Activated B cell treated with CpG ODN at 0.5 μM for 24 hours (primary cell): ENCODE measurements at regions not wholly inside any gene's neighbourhood (a gene's known extent, or its start where the extent isn't known, plus 50 kb on each side); places are given as distances from the start of the nearest gene placed in this dataset.

Source experiments
- ATAC-seq: fragments of 200-7000 bp; cut with Tn5 transposase; one replicate; pipeline ENCODE4 v1.10.0; 2021; ENCODE audit warnings: low read depth, mild to moderate bottlenecking, moderate library complexity
- CTCF ChIA-PET: fragments of 350-600 bp; sonication (Branson Sonifier 250); formaldehyde crosslinking; loops from one replicate; lab custom pipeline; 2021; ENCODE audit warnings: antibody characterized with exemption; lab: Charles Lee
- POLR2A ChIA-PET: fragments of 350-600 bp; sonication (Branson Sonifier 250); formaldehyde crosslinking; loops from one replicate; lab custom pipeline; 2021; ENCODE audit warnings: antibody characterized with exemption; lab: Charles Lee
- DNase-seq: peaks from one replicate; pipeline ENCODE4 v3.0.0; 2022
- H3K27ac Mint-ChIP-seq: one replicate; pipeline ENCODE4 v1.8.0; 2020; ENCODE audit warnings: mixed read lengths
- H3K27me3 Mint-ChIP-seq: one replicate; pipeline ENCODE4 v1.8.0; 2021; ENCODE audit warnings: mixed read lengths
- H3K36me3 Mint-ChIP-seq: one replicate; pipeline ENCODE4 v1.8.0; 2021; ENCODE audit warnings: low read depth, mixed read lengths
- H3K4me1 Mint-ChIP-seq: one replicate; pipeline ENCODE4 v1.8.0; 2021; ENCODE audit warnings: mixed read lengths
- H3K4me3 Mint-ChIP-seq: one replicate; pipeline ENCODE4 v1.8.0; 2020; ENCODE audit warnings: mild to moderate bottlenecking, mixed read lengths
- H3K9me3 Mint-ChIP-seq: one replicate; pipeline ENCODE4 v1.8.0; 2020; ENCODE audit warnings: mixed read lengths
- CTCF ChIP-seq: fragments of 200-600 bp; IDR thresholded peaks from one replicate; pipeline ENCODE4 v1.8.0; 2022; ENCODE audit warnings: antibody characterized with exemption, mild to moderate bottlenecking
- intact Hi-C: fragments of 100-400 bp; cut with micrococcal nuclease; formaldehyde crosslinking; loops from one replicate; pipeline ENCODE4 v1.15.1; 2024

GRCh38 chr14:62144863-62145262 lies 382.6 kb downstream of the SNAPC1 start:
- TF ChIP-seq CTCF: no peak
- H3K4me1 Mint-ChIP-seq: no peaks in the 10 kb centered on the region
- H3K36me3 Mint-ChIP-seq: no peaks in the 10 kb centered on the region
- H3K27me3 Mint-ChIP-seq: peaks cover 23% of the 10 kb centered on the region
- H3K27ac Mint-ChIP-seq: no peak overlapping the region
- intact Hi-C loops: no loop called here
- ATAC-seq (no peak), DNase-seq (no peak)
- ChIA-PET CTCF (no interaction called here), POLR2A (no interaction called here)
- peaks cover 24% of the 10 kb centered on the region for H3K9me3 Mint-ChIP-seq
- H3K4me3 Mint-ChIP-seq: no peak overlapping the region

GRCh38 chr14:62146030-62146429 lies 383.8 kb downstream of the SNAPC1 start:
- POLR2A ChIA-PET: no interaction called here

GRCh38 chr14:62156052-62156451 lies 393.8 kb downstream of the SNAPC1 start:
- intact Hi-C loops: no loop called here
- ChIA-PET CTCF (no interaction called here), POLR2A (no interaction called here)
- Mint-ChIP-seq H3K27ac (no peak overlapping the region), H3K4me3 (no peak overlapping the region), H3K27me3 (peaks cover 22% of the 10 kb centered on the region), H3K9me3 (no peaks in the 10 kb centered on the region), H3K36me3 (no peaks in the 10 kb centered on the region), H3K4me1 (no peaks in the 10 kb centered on the region)
- no peak for ATAC-seq
- no peak for TF ChIP-seq CTCF
- no peak for DNase-seq

More at GRCh38 chr14:62146030-62146429, 383.8 kb downstream of the SNAPC1 start:
- Mint-ChIP-seq H3K27me3 (peaks cover 21% of the 10 kb centered on the region), H3K36me3 (no peaks in the 10 kb centered on the region), H3K4me3 (no peak overlapping the region), H3K9me3 (peaks cover 24% of the 10 kb centered on the region), H3K27ac (no peak overlapping the region), H3K4me1 (no peaks in the 10 kb centered on the region)
- CTCF ChIA-PET: no interaction called here
- DNase-seq (no peak), ATAC-seq (no peak)
- intact Hi-C loops: no loop called here
- TF ChIP-seq CTCF: no peak

- peaks cover 22% of the 10 kb centered on the region for H3K27me3 Mint-ChIP-seq
- no peak for DNase-seq
- H3K9me3 Mint-ChIP-seq: no peaks in the 10 kb centered on the region
- ATAC-seq: no peak
- ChIA-PET CTCF (no interaction called here), POLR2A (no interaction called here)
- intact Hi-C loops: no loop called here
- TF ChIP-seq CTCF: no peak
- no peak overlapping the region for H3K27ac Mint-ChIP-seq
- H3K36me3 Mint-ChIP-seq: no peaks in the 10 kb centered on the region
- no peaks in the 10 kb centered on the region for H3K4me1 Mint-ChIP-seq
- no peak overlapping the region for H3K4me3 Mint-ChIP-seq
These were observed 396.6 kb downstream of the SNAPC1 start for GRCh38 chr14:62158779-62159178.

GRCh38 chr14:62159314-62159713 lies 397.1 kb downstream of the SNAPC1 start:
- ChIA-PET POLR2A (no interaction called here), CTCF (interaction anchor here (0.9 kb wide), 1 partner anchor 90 kb away, joined by 3 read pairs; no protein-coding TSS in a partner anchor)
- DNase-seq (no peak), ATAC-seq (no peak)
- Mint-ChIP-seq H3K27ac (no peak overlapping the region), H3K4me3 (no peak overlapping the region), H3K4me1 (no peaks in the 10 kb centered on the region), H3K27me3 (peaks cover 22% of the 10 kb centered on the region), H3K9me3 (no peaks in the 10 kb centered on the region), H3K36me3 (no peaks in the 10 kb centered on the region)
- intact Hi-C loops: no loop called here
- no peak for TF ChIP-seq CTCF
